CD14-positive monocyte (primary cell): ENCODE measurements at regions not wholly inside any gene's neighbourhood (a gene's known extent, or its start where the extent isn't known, plus 50 kb on each side); places are given as distances from the start of the nearest gene placed in this dataset.
A peak's percentile ranks its signal among the peaks of the same experiment; 100 is the strongest.

ENCODE experiments used
- DNase-seq, 3 donors: peaks; one replicate each; pipeline ENCODE4 v3.0.0-alpha.2; 2011 to 2022
- H2AFZ ChIP-seq: 2 replicates; pipeline ENCODE4 v1.6.0; 2012; ENCODE audit warnings: mild to moderate bottlenecking, low read depth, low read length, inconsistent platforms; ENCODE audit not compliant: insufficient read depth, poor library complexity, severe bottlenecking
- H3K27ac ChIP-seq, 2 donors: 1 replicate in 1 of 2; 2 replicates in 1 of 2; pipeline ENCODE4 v1.5.1; 2012 to 2013; ENCODE audit warnings: low read length in 2 of 2, control low read depth in 1 of 2, inconsistent platforms in 1 of 2, low read depth in 1 of 2, mild to moderate bottlenecking in 1 of 2
- H3K27me3 ChIP-seq, 2 donors: one replicate each; pipeline versions ENCODE4 v1.6.0 to v1.6.1; 2011 to 2013; ENCODE audit warnings: low read length in 2 of 2; ENCODE audit not compliant: control insufficient read depth in 2 of 2, insufficient read depth in 2 of 2
- H3K36me3 ChIP-seq, 2 donors: replicated peaks in 1 of 2; 1 replicate in 1 of 2; 2 replicates in 1 of 2; pipeline versions ENCODE4 v1.5.1 to v1.6.1; 2012 to 2013; ENCODE audit warnings: low read length in 2 of 2, control low read depth in 1 of 2, inconsistent platforms in 1 of 2, mild to moderate bottlenecking in 1 of 2; ENCODE audit not compliant: insufficient read depth in 2 of 2, control insufficient read depth in 1 of 2
- H3K4me1 ChIP-seq, 2 donors: 1 replicate in 1 of 2; 2 replicates in 1 of 2; pipeline versions ENCODE4 v1.5.1 to v1.6.1; 2012 to 2013; ENCODE audit warnings: low read length in 2 of 2, control low read depth in 1 of 2, inconsistent platforms in 1 of 2, mild to moderate bottlenecking in 1 of 2, moderate library complexity in 1 of 2; ENCODE audit not compliant: insufficient read depth in 2 of 2, control insufficient read depth in 1 of 2
- H3K4me2 ChIP-seq: replicated peaks from 2 replicates; pipeline ENCODE3; 2012; ENCODE audit warnings: low read length, moderate library complexity, mild to moderate bottlenecking; ENCODE audit not compliant: poor library complexity, severe bottlenecking; ENCODE audit errors: extremely low read depth
- H3K4me3 ChIP-seq, 3 experiments: fragments of 200-600 bp in 1 of 3; sonication (generic) in 1 of 3; replicated peaks in 1 of 3; 1 replicate in 2 of 3; 2 replicates in 1 of 3; pipeline ENCODE4 v1.5.1; 2011 to 2013; ENCODE audit warnings: low read length in 3 of 3, mild to moderate bottlenecking in 3 of 3, control low read depth in 2 of 3, low read depth in 2 of 3, inconsistent platforms in 1 of 3, moderate library complexity in 1 of 3
- H3K79me2 ChIP-seq: 2 replicates; pipeline ENCODE4 v1.6.0; 2012; ENCODE audit warnings: mild to moderate bottlenecking, control low read depth, inconsistent platforms, low read length, moderate library complexity; ENCODE audit not compliant: insufficient read depth
- H3K9ac ChIP-seq: 2 replicates; pipeline ENCODE4 v1.6.0; 2017; ENCODE audit warnings: low read length, mild to moderate bottlenecking; ENCODE audit not compliant: insufficient read depth, poor library complexity, severe bottlenecking
- H3K9me3 ChIP-seq, 2 donors: replicated peaks in 1 of 2; 1 replicate in 1 of 2; 2 replicates in 1 of 2; pipeline versions ENCODE4 v1.5.1 to v1.6.1; 2012 to 2013; ENCODE audit warnings: low read length in 2 of 2, control low read depth in 1 of 2; ENCODE audit not compliant: control insufficient read depth in 1 of 2, insufficient read depth in 1 of 2
- H4K20me1 ChIP-seq: 2 replicates; pipeline ENCODE4 v1.6.0; 2012; ENCODE audit warnings: mild to moderate bottlenecking, low read length, control low read depth, moderate library complexity; ENCODE audit not compliant: insufficient read depth
- H3K27ac Mint-ChIP-seq, 7 donors: one replicate each; pipeline ENCODE4 v1.8.0; 2020; ENCODE audit warnings: mild to moderate bottlenecking in 7 of 7, mixed read lengths in 7 of 7, moderate library complexity in 6 of 7, inconsistent platforms in 2 of 7
- H3K27me3 Mint-ChIP-seq, 3 donors: one replicate each; pipeline ENCODE4 v1.8.0; 2021 to 2022; ENCODE audit warnings: low read depth in 3 of 3, mild to moderate bottlenecking in 3 of 3, mixed read lengths in 3 of 3, moderate library complexity in 3 of 3, inconsistent platforms in 1 of 3
- H3K36me3 Mint-ChIP-seq, 2 donors: one replicate each; pipeline ENCODE4 v1.8.0; 2020; ENCODE audit warnings: mixed read lengths in 2 of 2, inconsistent platforms in 1 of 2, mild to moderate bottlenecking in 1 of 2
- H3K4me1 Mint-ChIP-seq: one replicate; pipeline ENCODE4 v1.8.0; 2020; ENCODE audit warnings: mild to moderate bottlenecking, mixed read lengths
- H3K4me3 Mint-ChIP-seq, 2 donors: one replicate each; pipeline ENCODE4 v1.8.0; 2020; ENCODE audit warnings: mild to moderate bottlenecking in 2 of 2, mixed read lengths in 2 of 2, moderate library complexity in 1 of 2
- H3K9me3 Mint-ChIP-seq, 7 donors: one replicate each; pipeline ENCODE4 v1.8.0; 2020 to 2022; ENCODE audit warnings: mixed read lengths in 7 of 7, mild to moderate bottlenecking in 6 of 7, moderate library complexity in 6 of 7, inconsistent platforms in 2 of 7
- CTCF ChIP-seq: fragments of 200-600 bp; IDR thresholded peaks from one replicate; pipeline ENCODE4 v1.8.0; 2022; ENCODE audit warnings: antibody characterized with exemption, mild to moderate bottlenecking
- WGBS: methylation state at CpG from one replicate; pipeline ENCODE4 v1.1.5; 2013; ENCODE audit warnings: missing lambda C conversion rate; ENCODE audit not compliant: insufficient coverage; 5-methylcytosine and 5-hydroxymethylcytosine counted together
- intact Hi-C, 2 donors: fragments of 100-400 bp; cut with micrococcal nuclease; formaldehyde crosslinking; loops; one replicate each; pipeline versions ENCODE4 v1.15.0 to v1.15.1; 2023

DNA sequence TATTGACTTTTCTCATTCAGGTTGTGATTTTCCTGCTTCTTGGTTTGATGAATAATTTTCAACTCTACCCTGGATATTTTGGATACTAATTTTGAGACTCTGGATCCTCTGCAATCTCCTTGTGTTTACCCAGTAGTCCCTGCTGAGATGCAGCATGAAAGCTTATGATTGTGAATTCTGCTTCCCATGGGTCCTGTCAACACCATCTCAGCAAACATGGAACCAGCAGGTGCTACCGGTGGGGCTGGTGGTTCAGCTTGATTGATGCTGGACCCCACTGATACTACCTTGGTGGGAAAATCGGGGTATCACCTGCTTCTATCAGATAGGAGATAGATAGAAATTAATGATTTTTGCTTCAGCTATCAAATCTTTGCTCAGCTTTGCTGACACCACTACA lies 81.1 kb downstream of the SOWAHC start:
- Histone ChIP-seq H3K27ac (no peak overlapping the region), H4K20me1 (no peaks in the 10 kb centered on the region), H3K27me3 (no peaks in the 10 kb centered on the region), H3K4me3 (no peak overlapping the region), H3K4me1 (no peaks in the 10 kb centered on the region), H2AFZ (no peak overlapping the region), H3K4me2 (no peak overlapping the region), H3K9ac (no peak overlapping the region), H3K9me3 (no peaks in the 10 kb centered on the region), H3K79me2 (no peaks in the 10 kb centered on the region), H3K36me3 (no peaks in the 10 kb centered on the region)
- WGBS: 100% methylated on average over 2 of the region's 2 CpGs
- TF ChIP-seq CTCF: no peak
- peak overlapping the region in 1 of 7 donors; percentile 8 for H3K27ac Mint-ChIP-seq
- peaks cover 0 to 3% (median 0%) of the 10 kb centered on the region in 7 donors for H3K9me3 Mint-ChIP-seq
- no peak for DNase-seq
- intact Hi-C loops: no loop called here
- no peaks in the 10 kb centered on the region for H3K4me1 Mint-ChIP-seq
- H3K4me3 Mint-ChIP-seq: no peak overlapping the region
- peaks cover 5 to 18% (median 8%) of the 10 kb centered on the region in 3 donors for H3K27me3 Mint-ChIP-seq
- H3K36me3 Mint-ChIP-seq: no peaks in the 10 kb centered on the region

DNA sequence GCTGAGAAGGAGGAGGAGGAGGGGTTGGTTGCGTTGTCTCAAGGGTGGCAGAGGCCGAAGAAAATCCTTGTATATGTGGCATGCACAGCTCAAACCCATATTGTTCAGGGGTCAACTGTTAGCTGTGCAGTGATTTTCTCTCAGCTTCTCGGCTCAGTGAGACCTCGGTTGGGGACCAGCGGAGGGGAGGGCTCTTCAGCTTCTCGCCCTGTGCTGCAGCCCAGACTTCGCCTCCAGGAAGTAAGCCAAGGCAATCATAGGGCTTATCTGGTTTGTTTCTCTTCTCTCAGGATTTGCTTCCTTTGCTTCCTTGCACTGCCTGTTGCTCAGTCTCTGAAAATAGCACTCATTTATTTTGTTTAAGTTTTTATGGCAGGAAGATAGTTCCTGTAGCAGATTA lies 85.5 kb downstream of the SOWAHC start:
- Mint-ChIP-seq H3K9me3 (peaks cover 0 to 2% (median 0%) of the 10 kb centered on the region in 7 donors), H3K36me3 (no peaks in the 10 kb centered on the region), H3K4me1 (no peaks in the 10 kb centered on the region), H3K4me3 (no peak overlapping the region), H3K27me3 (peaks cover 2 to 30% (median 8%) of the 10 kb centered on the region in 3 donors), H3K27ac (no peak overlapping the region)
- no peaks in the 10 kb centered on the region for H3K9me3 ChIP-seq
- no peak for TF ChIP-seq CTCF
- no peak overlapping the region for H3K4me2 ChIP-seq
- DNase-seq: no peak
- no peak overlapping the region for H2AFZ ChIP-seq
- H3K79me2 ChIP-seq: no peaks in the 10 kb centered on the region
- no peak overlapping the region for H3K9ac ChIP-seq
- 81% methylated on average over 5 of the region's 7 CpGs for WGBS
- no peaks in the 10 kb centered on the region for H3K4me1 ChIP-seq
- H3K27ac ChIP-seq: no peak overlapping the region
- intact Hi-C loops: no loop called here
- H4K20me1 ChIP-seq: no peaks in the 10 kb centered on the region
- no peaks in the 10 kb centered on the region for H3K27me3 ChIP-seq
- no peaks in the 10 kb centered on the region for H3K36me3 ChIP-seq
- no peak overlapping the region for H3K4me3 ChIP-seq
